GM12873 (cell line): ENCODE measurements at regions not wholly inside any gene's neighbourhood (a gene's known extent, or its start where the extent isn't known, plus 50 kb on each side); places are given as distances from the start of the nearest gene placed in this dataset.

Source experiments
- CTCF ChIP-seq: IDR thresholded peaks from 2 replicates; pipeline ENCODE4 v1.5.1; 2012; ENCODE audit warnings: low read depth, mild to moderate bottlenecking, moderate library complexity, low read length, control low read depth; ENCODE audit not compliant: insufficient read depth; ENCODE audit errors: missing control alignments

- no peak for TF ChIP-seq CTCF
Measured at GRCh38 chr1:29811247-29811646, 574.9 kb downstream of the PTPRU start.

DNA sequence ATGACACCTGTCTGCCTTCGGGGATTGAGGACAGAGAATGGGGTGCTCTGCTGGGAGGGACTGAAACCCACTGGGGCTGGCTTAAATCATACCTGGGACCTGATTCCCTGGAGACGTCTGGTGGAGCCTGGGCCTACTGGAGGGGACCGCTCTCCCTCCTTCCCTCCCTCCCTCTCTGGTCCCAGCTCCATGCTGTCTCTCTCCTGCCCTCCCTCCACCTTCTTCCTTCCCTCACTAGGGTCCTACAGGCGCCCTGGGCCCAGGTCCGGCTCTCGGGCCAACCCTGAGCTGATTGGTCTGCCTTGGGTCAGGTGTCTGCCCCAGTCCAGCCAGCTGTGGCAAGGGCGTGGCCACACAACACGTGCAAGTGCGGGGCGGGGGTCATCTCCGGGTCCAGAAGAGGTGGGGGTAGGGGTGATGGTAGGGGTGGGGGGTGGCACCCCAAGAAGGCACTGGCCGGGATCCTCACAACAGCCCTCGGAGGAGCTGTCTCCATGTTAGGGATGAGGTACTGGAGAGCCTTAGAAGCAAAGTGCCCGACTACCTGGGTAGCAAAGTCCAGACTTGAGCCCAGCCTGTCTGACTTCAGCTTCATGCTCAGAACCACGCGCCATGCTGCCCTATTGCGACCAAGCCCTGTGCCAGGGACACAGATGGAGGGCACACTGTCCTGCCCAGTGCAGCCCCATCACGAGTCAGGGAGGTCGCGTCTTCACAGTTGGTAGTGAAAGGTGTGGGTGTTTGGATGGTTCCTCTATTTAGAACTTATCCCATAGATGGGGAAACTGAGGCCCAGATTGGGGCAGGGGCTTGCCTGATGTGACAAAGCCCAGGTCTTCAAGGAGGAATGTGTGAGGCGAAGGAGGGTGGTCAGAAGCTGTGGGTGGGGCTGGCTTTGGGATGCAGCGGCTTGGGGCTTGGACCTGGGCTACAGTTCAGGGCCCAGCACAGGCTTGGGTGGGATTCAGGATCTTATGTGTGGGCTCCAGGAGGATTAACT, 574.1 kb downstream of the PTPRU start:
- TF ChIP-seq CTCF = no peak

DNA sequence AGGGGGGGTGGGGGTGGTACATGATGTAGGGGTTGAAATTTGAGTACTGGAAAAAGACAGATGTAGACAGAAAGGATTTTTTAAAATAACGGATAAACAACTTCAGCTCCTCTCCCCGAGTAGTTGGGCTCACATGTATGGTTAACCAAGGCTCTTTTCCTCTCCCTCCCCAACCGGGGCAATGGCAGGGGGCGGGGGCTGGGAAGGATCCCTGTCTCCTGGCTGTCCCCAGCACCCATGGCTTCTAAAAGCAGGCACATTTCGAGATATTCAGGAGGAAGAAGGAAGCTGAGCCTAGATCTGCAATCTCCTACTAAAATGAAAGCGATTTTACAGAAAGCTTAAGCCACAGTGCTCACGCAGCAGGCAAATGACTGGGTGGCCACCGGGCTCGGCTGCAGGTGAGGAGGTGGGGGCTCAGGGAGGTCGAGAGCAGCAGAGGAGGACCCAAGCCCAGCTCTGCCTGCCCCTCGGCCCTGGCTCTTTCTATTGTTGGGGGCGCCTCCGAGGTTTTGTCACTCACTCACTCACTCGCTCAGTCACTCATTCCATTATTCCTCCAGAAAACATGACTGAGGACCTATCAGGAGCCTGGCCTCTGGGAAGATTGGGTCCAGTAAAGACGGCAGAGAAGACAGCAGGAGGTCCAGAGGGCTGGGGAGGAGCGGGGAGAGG, 573.3 kb downstream of the PTPRU start:
- TF ChIP-seq CTCF = no peak

DNA sequence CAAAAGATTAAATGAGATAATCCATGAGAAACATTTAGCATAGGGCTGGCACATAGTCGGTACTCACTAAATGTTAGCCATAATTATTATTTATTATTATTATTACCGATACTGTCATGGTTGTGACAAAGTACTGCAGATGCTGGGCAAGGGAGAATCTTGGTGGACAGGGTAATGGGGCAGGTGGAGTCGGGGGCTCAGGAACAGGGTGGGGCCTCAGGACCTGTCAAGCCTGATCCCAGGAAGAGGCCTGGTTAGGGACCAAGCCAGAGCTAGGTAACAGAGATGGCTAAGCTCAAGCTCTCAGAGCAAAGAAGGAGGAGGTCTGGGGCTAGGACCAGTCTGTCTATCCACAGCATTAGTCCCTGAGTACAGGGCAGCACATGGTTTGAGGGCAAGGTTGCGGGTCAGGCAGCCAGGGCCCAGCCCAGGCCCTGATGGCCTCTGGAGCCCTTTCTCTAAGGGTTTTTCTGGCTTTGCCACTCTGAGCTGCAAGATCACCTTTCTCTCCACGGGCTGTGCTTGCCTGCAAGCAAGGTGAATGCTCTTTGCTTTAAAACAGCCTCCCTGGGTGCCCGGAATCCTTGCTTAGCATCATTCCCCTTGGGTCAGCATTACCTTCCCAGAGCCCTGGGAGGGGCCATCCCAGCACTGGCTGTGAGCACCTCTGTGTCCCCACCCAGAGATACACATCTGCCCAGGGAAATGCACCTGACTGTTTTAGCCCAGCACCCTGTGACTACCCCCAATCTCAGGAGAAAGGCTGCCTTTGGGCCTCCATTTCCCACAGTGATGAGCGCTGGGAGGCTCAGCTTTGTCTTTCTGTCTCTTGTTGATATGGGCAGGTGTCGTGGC, 572.0 kb downstream of the PTPRU start:
- no peak for TF ChIP-seq CTCF

DNA sequence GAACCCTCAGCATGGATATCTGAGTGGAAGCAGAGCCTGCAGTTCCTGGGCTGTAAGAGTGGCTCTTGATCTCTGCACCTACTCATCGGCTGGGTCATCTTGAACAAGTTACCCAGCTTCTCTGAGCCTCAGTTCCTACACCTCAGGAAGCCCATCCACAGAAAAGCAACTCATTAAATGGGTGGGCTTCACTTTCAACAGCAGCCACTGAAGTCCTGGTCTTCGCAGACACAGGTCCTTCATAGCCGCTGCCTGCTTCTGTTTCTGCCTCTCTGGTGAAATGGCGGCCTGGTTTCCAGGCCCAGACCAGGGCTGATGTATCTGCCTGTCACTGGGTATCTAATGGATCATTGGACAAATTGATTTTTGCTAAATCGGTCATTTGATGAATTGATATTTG, 571.4 kb downstream of the PTPRU start:
- TF ChIP-seq CTCF = no peak

GRCh38 chr1:29806646-29807319, 570.5 kb downstream of the PTPRU start:
- TF ChIP-seq CTCF = no peak

DNA sequence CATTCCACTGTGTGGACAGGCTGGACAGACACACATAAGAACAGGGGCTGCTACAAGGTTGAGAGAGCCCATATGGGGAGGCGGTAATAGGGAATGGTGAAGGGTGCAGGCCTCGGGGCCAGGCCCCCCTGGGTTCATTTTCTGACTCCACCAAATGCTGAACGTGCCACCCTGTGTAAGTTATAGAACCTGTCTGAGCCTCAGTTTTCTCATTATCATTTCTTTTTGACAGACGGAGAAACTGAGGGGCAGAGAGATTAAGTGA, 569.5 kb downstream of the PTPRU start:
- no peak for TF ChIP-seq CTCF
